ENCODE measurements at regions not wholly inside any gene's neighbourhood (a gene's known extent, or its start where the extent isn't known, plus 50 kb on each side); places are given as distances from the start of the nearest gene placed in this dataset.
"Not testable (repeated sequence)": the region's sequence is repeated elsewhere in the genome, so short reads cannot be mapped to it uniquely, and the experiment has no call there.

GRCh38 chr3:102688556-102688930 lies 253.7 kb downstream of the ZPLD1 start:
- no peak for DNase-seq

GRCh38 chr3:102691507-102691906 lies 256.7 kb downstream of the ZPLD1 start:
- no peak for DNase-seq

- DNase-seq: no peak
These were observed 264.4 kb downstream of the ZPLD1 start for GRCh38 chr3:102699104-102699818.

GRCh38 chr3:102699819-102700140 lies 265.0 kb downstream of the ZPLD1 start:
- DNase-seq: no peak

- DNase-seq: no peak
These were observed 278.1 kb downstream of the ZPLD1 start for GRCh38 chr3:102712896-102713295.

- DNase-seq: no peak
These were observed 279.8 kb downstream of the ZPLD1 start for GRCh38 chr3:102714567-102714966.

- peak; percentile 34 for DNase-seq
These were observed 280.3 kb downstream of the ZPLD1 start for GRCh38 chr3:102715030-102715697.

GRCh38 chr3:102718651-102719050 lies 283.8 kb downstream of the ZPLD1 start:
- DNase-seq: peak; percentile 64

GRCh38 chr3:102722317-102722716 lies 287.5 kb downstream of the ZPLD1 start:
- no peak for DNase-seq

GRCh38 chr3:102727340-102727739 lies 292.5 kb downstream of the ZPLD1 start:
- DNase-seq: no peak

GRCh38 chr3:102732581-102732980 lies 297.8 kb downstream of the ZPLD1 start:
- DNase-seq: not testable (repeated sequence)

GRCh38 chr3:102733791-102734563 lies 299.2 kb downstream of the ZPLD1 start:
- DNase-seq: peak; percentile 78

GRCh38 chr3:102735311-102735710 lies 300.5 kb downstream of the ZPLD1 start:
- no peak for DNase-seq

GRCh38 chr3:102736288-102736974 lies 301.6 kb downstream of the ZPLD1 start:
- DNase-seq: no peak

- no peak for DNase-seq
These were observed 302.1 kb downstream of the ZPLD1 start for GRCh38 chr3:102736975-102737304.

- no peak for DNase-seq
These were observed 302.5 kb downstream of the ZPLD1 start for GRCh38 chr3:102737353-102737752.

GRCh38 chr3:102741105-102741504 lies 306.3 kb downstream of the ZPLD1 start:
- peak; percentile 11 for DNase-seq

GRCh38 chr3:102741694-102742093 lies 306.9 kb downstream of the ZPLD1 start:
- DNase-seq: no peak

- peak; percentile 14 for DNase-seq
These were observed 311.1 kb downstream of the ZPLD1 start for GRCh38 chr3:102745881-102746280.

GRCh38 chr3:102747611-102748010 lies 312.8 kb downstream of the ZPLD1 start:
- DNase-seq: no peak

- no peak for DNase-seq
These were observed 313.8 kb downstream of the ZPLD1 start for GRCh38 chr3:102748646-102749045.

- no peak for DNase-seq
These were observed 315.5 kb downstream of the ZPLD1 start for GRCh38 chr3:102750322-102750721.

- no peak for DNase-seq
These were observed 319.1 kb downstream of the ZPLD1 start for GRCh38 chr3:102753901-102754300.

- DNase-seq: no peak
These were observed 321.9 kb downstream of the ZPLD1 start for GRCh38 chr3:102756706-102757105.
